Uterus (tissue), 3 donors: ENCODE measurements at regions not wholly inside any gene's neighbourhood (a gene's known extent, or its start where the extent isn't known, plus 50 kb on each side); places are given as distances from the start of the nearest gene placed in this dataset.

Source experiments
- DNase-seq, 2 donors: peaks; one replicate each; pipeline ENCODE4 v3.0.0-alpha.2; 2019 to 2020
- H3K27ac ChIP-seq, 2 donors: fragments of 200-600 bp; sonication (generic); 1 replicate in 1 of 2; 2 replicates in 1 of 2; pipeline ENCODE4 v1.5.1; 2016 to 2018
- H3K27me3 ChIP-seq, 2 donors: fragments of 200-600 bp; sonication (generic); one replicate each; pipeline ENCODE4 v1.5.1; 2018 to 2019; ENCODE audit warnings: control low read depth in 1 of 2
- H3K36me3 ChIP-seq, 2 donors: fragments of 200-600 bp; sonication (generic); one replicate each; pipeline ENCODE4 v1.5.1; 2019; ENCODE audit warnings: control low read depth in 1 of 2
- H3K4me1 ChIP-seq, 2 donors: fragments of 200-600 bp; sonication (generic); one replicate each; pipeline ENCODE4 v1.5.1; 2018 to 2019; ENCODE audit warnings: control low read depth in 1 of 2
- H3K4me3 ChIP-seq, 2 donors: fragments of 200-600 bp; sonication (generic); 1 replicate in 1 of 2; 2 replicates in 1 of 2; pipeline ENCODE4 v1.5.1; 2018 to 2019; ENCODE audit warnings: mild to moderate bottlenecking in 1 of 2
- H3K9me3 ChIP-seq, 2 donors: fragments of 200-600 bp; sonication (generic); one replicate each; pipeline ENCODE4 v1.5.1; 2019; ENCODE audit warnings: control low read depth in 1 of 2
- CTCF ChIP-seq, 4 experiments: fragments of 200-600 bp in 2 of 4; fragments of 450-650 bp in 2 of 4; sonication (generic) in 2 of 4; IDR thresholded peaks; one replicate each; pipeline ENCODE4 v1.5.1; 2016 to 2019; ENCODE audit warnings: antibody characterized with exemption in 4 of 4, mild to moderate bottlenecking in 2 of 4, moderate library complexity in 1 of 4
- POLR2A ChIP-seq, 2 donors: fragments of 450-650 bp; IDR thresholded peaks; one replicate each; pipeline ENCODE4 v1.6.1; 2016; ENCODE audit warnings: antibody characterized with exemption in 2 of 2, mild to moderate bottlenecking in 1 of 2, moderate library complexity in 1 of 2
- intact Hi-C: fragments of 100-400 bp; cut with DNase I; formaldehyde crosslinking; loops from one replicate; pipeline ENCODE4 v1.15.1; 2023; ENCODE audit warnings: low total_unique reads
- donor health status: DM: yes; HTN: yes; CAD: no.

- intact Hi-C loops = no loop called here
- no peak overlapping the region for H3K4me3 ChIP-seq
- H3K9me3 ChIP-seq = no peaks in the 10 kb centered on the region
- H3K27ac ChIP-seq = no peak overlapping the region
- H3K27me3 ChIP-seq = no peaks in the 10 kb centered on the region
- no peaks in the 10 kb centered on the region for H3K4me1 ChIP-seq
- no peaks in the 10 kb centered on the region for H3K36me3 ChIP-seq
- TF ChIP-seq POLR2A (IDR thresholded peaks at IDR 0.05) = no peak
- TF ChIP-seq CTCF (IDR thresholded peaks at IDR 0.05) = no peak
- no peak for DNase-seq
Observed at GRCh38 chr6:14455876-14456648, 338.5 kb downstream of the CD83 start.

- H3K4me1 ChIP-seq = no peaks in the 10 kb centered on the region
- DNase-seq = no peak
- no peaks in the 10 kb centered on the region for H3K36me3 ChIP-seq
- H3K4me3 ChIP-seq = no peak overlapping the region
- no peaks in the 10 kb centered on the region for H3K27me3 ChIP-seq
- TF ChIP-seq CTCF (IDR thresholded peaks at IDR 0.05) (no peak), POLR2A (IDR thresholded peaks at IDR 0.05) (no peak)
- no peaks in the 10 kb centered on the region for H3K9me3 ChIP-seq
- intact Hi-C loops = no loop called here
- no peak overlapping the region for H3K27ac ChIP-seq
Observed at GRCh38 chr6:14456941-14457340, 339.4 kb downstream of the CD83 start.

GRCh38 chr6:14458669-14459266 lies 341.2 kb downstream of the CD83 start:
- no peaks in the 10 kb centered on the region for H3K36me3 ChIP-seq
- no peak overlapping the region for H3K27ac ChIP-seq
- H3K27me3 ChIP-seq = no peaks in the 10 kb centered on the region
- H3K4me1 ChIP-seq = no peaks in the 10 kb centered on the region
- TF ChIP-seq POLR2A (IDR thresholded peaks at IDR 0.05) (no peak), CTCF (IDR thresholded peaks at IDR 0.05) (no peak)
- no peaks in the 10 kb centered on the region for H3K9me3 ChIP-seq
- no peak for DNase-seq
- no peak overlapping the region for H3K4me3 ChIP-seq
- intact Hi-C loops = no loop called here

- TF ChIP-seq POLR2A (IDR thresholded peaks at IDR 0.05) (no peak), CTCF (IDR thresholded peaks at IDR 0.05) (no peak)
- Histone ChIP-seq H3K27ac (no peak overlapping the region), H3K36me3 (no peaks in the 10 kb centered on the region), H3K9me3 (no peaks in the 10 kb centered on the region), H3K4me1 (no peaks in the 10 kb centered on the region), H3K27me3 (no peaks in the 10 kb centered on the region), H3K4me3 (no peak overlapping the region)
- intact Hi-C loops = no loop called here
- DNase-seq = no peak
Observed at GRCh38 chr6:14459315-14459714, 341.7 kb downstream of the CD83 start.

DNA sequence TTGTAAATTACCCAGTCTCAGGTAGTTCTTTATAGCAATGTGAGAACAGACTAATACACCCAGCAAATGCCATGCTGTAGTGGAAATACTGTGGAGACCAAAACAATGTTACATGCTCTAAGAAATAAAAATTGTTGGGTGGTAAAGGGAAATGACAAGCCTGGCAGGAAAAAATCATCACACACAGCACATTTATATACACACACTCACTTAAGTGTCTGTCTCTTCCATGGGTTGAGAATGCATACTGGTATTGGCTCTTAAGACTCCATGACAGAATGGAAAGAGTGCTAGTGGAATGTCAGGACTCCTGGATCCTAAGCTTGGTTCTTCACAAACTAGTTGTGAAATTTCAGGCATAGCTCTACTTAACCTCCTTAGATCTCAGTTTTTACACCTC lies 343.0 kb downstream of the CD83 start:
- H3K36me3 ChIP-seq = no peaks in the 10 kb centered on the region
- H3K27me3 ChIP-seq = no peaks in the 10 kb centered on the region
- TF ChIP-seq CTCF (IDR thresholded peaks at IDR 0.05) = no peak
- no peak for TF ChIP-seq POLR2A (IDR thresholded peaks at IDR 0.05)
- intact Hi-C loops = no loop called here
- no peaks in the 10 kb centered on the region for H3K4me1 ChIP-seq
- no peaks in the 10 kb centered on the region for H3K9me3 ChIP-seq
- H3K4me3 ChIP-seq = no peak overlapping the region
- no peak for DNase-seq
- H3K27ac ChIP-seq = no peak overlapping the region
